Calu3 (cell line): ENCODE measurements at regions not wholly inside any gene's neighbourhood (a gene's known extent, or its start where the extent isn't known, plus 50 kb on each side); places are given as distances from the start of the nearest gene placed in this dataset.

Source experiments
- BruUV-seq: library from RNA; stranded (reverse); fragments of 400-500 nt; replicated peaks from 2 replicates; lab custom pipeline; 2021; lab: Mats Ljungman, UMichigan
- CTCF ChIA-PET: fragments of 300-600 bp; sonication (Branson Sonifier 250); formaldehyde crosslinking; loops from one replicate; lab custom pipeline; 2022; ENCODE audit warnings: antibody characterized with exemption; lab: Charles Lee
- DNase-seq: peaks from one replicate; pipeline ENCODE4 v3.0.0; 2022
- H3K27ac Mint-ChIP-seq: one replicate; pipeline ENCODE4 v1.8.0; 2022; ENCODE audit warnings: mixed read lengths; ENCODE audit not compliant: unreplicated experiment
- H3K27me3 Mint-ChIP-seq: one replicate; pipeline ENCODE4 v1.8.0; 2022; ENCODE audit warnings: mixed read lengths; ENCODE audit not compliant: unreplicated experiment
- H3K36me3 Mint-ChIP-seq: one replicate; pipeline ENCODE4 v1.8.0; 2022; ENCODE audit warnings: mild to moderate bottlenecking, moderate library complexity, mixed read lengths; ENCODE audit not compliant: insufficient read depth, unreplicated experiment
- H3K4me1 Mint-ChIP-seq: one replicate; pipeline ENCODE4 v1.8.0; 2022; ENCODE audit warnings: mild to moderate bottlenecking, low read depth, mixed read lengths; ENCODE audit not compliant: unreplicated experiment
- H3K4me3 Mint-ChIP-seq: one replicate; pipeline ENCODE4 v1.8.0; 2022; ENCODE audit warnings: mild to moderate bottlenecking, low read depth, moderate library complexity, mixed read lengths; ENCODE audit not compliant: unreplicated experiment
- H3K9me3 Mint-ChIP-seq: one replicate; pipeline ENCODE4 v1.8.0; 2022; ENCODE audit warnings: low read depth, mixed read lengths; ENCODE audit not compliant: unreplicated experiment
- CTCF ChIP-seq: fragments of 200-600 bp; IDR thresholded peaks from one replicate; pipeline ENCODE4 v1.8.0; 2022; ENCODE audit warnings: antibody characterized with exemption; ENCODE audit not compliant: unreplicated experiment
- intact Hi-C: fragments of 100-400 bp; cut with micrococcal nuclease; formaldehyde crosslinking; loops from one replicate; pipeline ENCODE4 v1.10.0; 2022; ENCODE audit not compliant: unreplicated experiment

GRCh38 chr2:164054651-164055050, 318.8 kb upstream of the FIGN start:
- no peak overlapping the region for H3K27ac Mint-ChIP-seq
- CTCF ChIA-PET, result interaction anchor here (0.6 kb wide), 1 partner anchor 1285 kb away, joined by 4 read pairs; no protein-coding TSS in a partner anchor
- intact Hi-C loops, result no loop called here
- H3K4me3 Mint-ChIP-seq, result no peak overlapping the region
- no peaks in the 10 kb centered on the region for H3K9me3 Mint-ChIP-seq
- no peaks in the 10 kb centered on the region for H3K36me3 Mint-ChIP-seq
- peaks cover 12% of the 10 kb centered on the region for H3K4me1 Mint-ChIP-seq
- no peaks in the 10 kb centered on the region for H3K27me3 Mint-ChIP-seq
- TF ChIP-seq CTCF, result no peak
- no peak for DNase-seq
- BruUV-seq, result no TSS peak

- no peak for DNase-seq
- CTCF ChIA-PET, result no interaction called here
- no peaks in the 10 kb centered on the region for H3K27me3 Mint-ChIP-seq
- no peak for TF ChIP-seq CTCF
- no peak overlapping the region for H3K4me3 Mint-ChIP-seq
- no peak overlapping the region for H3K27ac Mint-ChIP-seq
- no peaks in the 10 kb centered on the region for H3K9me3 Mint-ChIP-seq
- intact Hi-C loops, result no loop called here
- H3K4me1 Mint-ChIP-seq, result peaks cover 12% of the 10 kb centered on the region
- no peaks in the 10 kb centered on the region for H3K36me3 Mint-ChIP-seq
- no TSS peak for BruUV-seq
These were observed 317.2 kb upstream of the FIGN start for GRCh38 chr2:164053021-164053420.

GRCh38 chr2:164052006-164052405, 316.2 kb upstream of the FIGN start:
- H3K27ac Mint-ChIP-seq, result no peak overlapping the region
- no peaks in the 10 kb centered on the region for H3K36me3 Mint-ChIP-seq
- H3K4me1 Mint-ChIP-seq, result peaks cover 12% of the 10 kb centered on the region
- no TSS peak for BruUV-seq
- intact Hi-C loops, result no loop called here
- TF ChIP-seq CTCF, result no peak
- CTCF ChIA-PET, result no interaction called here
- no peaks in the 10 kb centered on the region for H3K9me3 Mint-ChIP-seq
- H3K27me3 Mint-ChIP-seq, result no peaks in the 10 kb centered on the region
- no peak overlapping the region for H3K4me3 Mint-ChIP-seq
- DNase-seq, result no peak

GRCh38 chr2:164048729-164049128, 312.9 kb upstream of the FIGN start:
- no peak for TF ChIP-seq CTCF
- H3K4me1 Mint-ChIP-seq, result no peaks in the 10 kb centered on the region
- CTCF ChIA-PET, result no interaction called here
- intact Hi-C loops, result no loop called here
- no peak for DNase-seq
- no peaks in the 10 kb centered on the region for H3K9me3 Mint-ChIP-seq
- no TSS peak for BruUV-seq
- no peak overlapping the region for H3K27ac Mint-ChIP-seq
- no peaks in the 10 kb centered on the region for H3K27me3 Mint-ChIP-seq
- no peaks in the 10 kb centered on the region for H3K36me3 Mint-ChIP-seq
- no peak overlapping the region for H3K4me3 Mint-ChIP-seq
